ENCODE measurements at regions not wholly inside any gene's neighbourhood (a gene's known extent, or its start where the extent isn't known, plus 50 kb on each side); places are given as distances from the start of the nearest gene placed in this dataset.

- Histone ChIP-seq H3K4me1 (peaks cover 22% of the 10 kb centered on the region), H3K36me3 (no peaks in the 10 kb centered on the region), H3K27ac (no peak overlapping the region), H3K9me3 (no peaks in the 10 kb centered on the region), H3K27me3 (ENCODE audit: low read depth) (no peaks in the 10 kb centered on the region), H3K4me3 (no peak overlapping the region)
- ATAC-seq = no peak
- DNase-seq = no peak
- intact Hi-C loops (cut with DNase I) = no loop called here
- no peak for TF ChIP-seq CTCF (IDR thresholded peaks at IDR 0.05)
Measured at GRCh38 chr4:26031704-26032103, 117.7 kb downstream of the SMIM20 start.

GRCh38 chr4:26032142-26032541, 118.1 kb downstream of the SMIM20 start:
- no peak overlapping the region for H3K27ac ChIP-seq
- TF ChIP-seq CTCF (IDR thresholded peaks at IDR 0.05) = no peak
- no peaks in the 10 kb centered on the region for H3K36me3 ChIP-seq
- intact Hi-C loops (cut with DNase I) = no loop called here
- DNase-seq (no peak), ATAC-seq (no peak)
- H3K4me3 ChIP-seq = no peak overlapping the region
- H3K4me1 ChIP-seq = peaks cover 22% of the 10 kb centered on the region
- H3K9me3 ChIP-seq = no peaks in the 10 kb centered on the region
- H3K27me3 ChIP-seq (ENCODE audit: low read depth) = no peaks in the 10 kb centered on the region

GRCh38 chr4:26032630-26033317, 118.8 kb downstream of the SMIM20 start:
- intact Hi-C loops (cut with DNase I) = no loop called here
- Histone ChIP-seq H3K4me1 (peaks cover 22% of the 10 kb centered on the region), H3K9me3 (no peaks in the 10 kb centered on the region), H3K27ac (peak overlapping the region; percentile 36), H3K4me3 (no peak overlapping the region), H3K27me3 (ENCODE audit: low read depth) (no peaks in the 10 kb centered on the region), H3K36me3 (no peaks in the 10 kb centered on the region)
- DNase-seq (no peak), ATAC-seq (peak; percentile 3 to 14)
- no peak for TF ChIP-seq CTCF (IDR thresholded peaks at IDR 0.05)

- DNase-seq (no peak), ATAC-seq (no peak)
- intact Hi-C loops (cut with DNase I) = no loop called here
- Histone ChIP-seq H3K36me3 (no peaks in the 10 kb centered on the region), H3K9me3 (no peaks in the 10 kb centered on the region), H3K27ac (peak overlapping the region; percentile 36), H3K4me3 (no peak overlapping the region), H3K4me1 (peaks cover 22% of the 10 kb centered on the region), H3K27me3 (ENCODE audit: low read depth) (no peaks in the 10 kb centered on the region)
- no peak for TF ChIP-seq CTCF (IDR thresholded peaks at IDR 0.05)
Measured at GRCh38 chr4:26033389-26033788, 119.4 kb downstream of the SMIM20 start.

- DNase-seq (no peak), ATAC-seq (no peak)
- Histone ChIP-seq H3K4me3 (no peak overlapping the region), H3K4me1 (peaks cover 16% of the 10 kb centered on the region), H3K27me3 (ENCODE audit: low read depth) (no peaks in the 10 kb centered on the region), H3K27ac (no peak overlapping the region), H3K9me3 (no peaks in the 10 kb centered on the region), H3K36me3 (no peaks in the 10 kb centered on the region)
- intact Hi-C loops (cut with DNase I) = no loop called here
- TF ChIP-seq CTCF (IDR thresholded peaks at IDR 0.05) = no peak
Measured at GRCh38 chr4:26034849-26035248, 120.8 kb downstream of the SMIM20 start.

Measured in lower lobe of right lung (tissue), 2 donors.